ENCODE measurements at regions not wholly inside any gene's neighbourhood (a gene's known extent, or its start where the extent isn't known, plus 50 kb on each side); places are given as distances from the start of the nearest gene placed in this dataset.

DNA sequence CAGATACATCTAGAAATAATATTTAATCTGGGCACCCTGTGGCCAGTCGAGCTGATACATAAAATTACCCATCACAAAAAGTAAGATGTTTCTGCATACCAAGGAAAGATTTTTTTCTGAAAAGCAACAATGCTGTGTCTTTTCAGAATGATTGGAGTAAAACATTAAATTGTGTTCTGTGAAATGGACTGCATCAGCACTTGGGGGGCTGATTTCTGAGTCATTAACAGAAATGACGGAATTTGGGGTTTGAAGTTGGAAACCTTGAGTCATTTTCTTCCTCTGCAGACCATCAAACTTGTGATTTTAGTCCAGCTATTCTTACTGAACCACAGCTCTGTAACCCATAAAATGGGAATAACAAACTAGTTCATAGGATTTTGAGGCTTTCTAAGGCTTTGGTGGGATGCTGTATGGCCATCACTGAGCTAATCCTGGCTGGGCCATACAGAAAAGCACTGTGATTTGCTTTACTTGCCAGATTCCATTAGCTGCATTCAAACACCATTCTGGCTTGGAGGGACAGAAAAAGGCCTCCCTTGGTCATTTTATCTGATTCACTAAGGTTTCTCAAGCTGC lies 739.4 kb upstream of the IGFBP3 start:
- Histone ChIP-seq H3K4me3 (no peak overlapping the region), H3K4me1 (no peaks in the 10 kb centered on the region), H3K27ac (no peak overlapping the region), H3K36me3 (ENCODE audit: low read depth, missing control alignments) (no peaks in the 10 kb centered on the region), H3K27me3 (no peaks in the 10 kb centered on the region), H3K9me3 (no peaks in the 10 kb centered on the region)
- WGBS, 2 donors, result 86 to 93% methylated on average over 2 of the region's 2 CpGs
- DNase-seq, result no peak
- TF ChIP-seq POLR2A (IDR thresholded peaks at IDR 0.05) (no peak), CTCF (IDR thresholded peaks at IDR 0.05) (no peak)
- intact Hi-C loops (cut with DNase I; ENCODE audit: low total_unique reads), result no loop called here

- intact Hi-C loops (cut with DNase I; ENCODE audit: low total_unique reads), result no loop called here
- no peak overlapping the region for H3K4me3 ChIP-seq
- no peak for DNase-seq
Measured at GRCh38 chr7:46658281-46658680, 737.2 kb upstream of the IGFBP3 start.

DNA sequence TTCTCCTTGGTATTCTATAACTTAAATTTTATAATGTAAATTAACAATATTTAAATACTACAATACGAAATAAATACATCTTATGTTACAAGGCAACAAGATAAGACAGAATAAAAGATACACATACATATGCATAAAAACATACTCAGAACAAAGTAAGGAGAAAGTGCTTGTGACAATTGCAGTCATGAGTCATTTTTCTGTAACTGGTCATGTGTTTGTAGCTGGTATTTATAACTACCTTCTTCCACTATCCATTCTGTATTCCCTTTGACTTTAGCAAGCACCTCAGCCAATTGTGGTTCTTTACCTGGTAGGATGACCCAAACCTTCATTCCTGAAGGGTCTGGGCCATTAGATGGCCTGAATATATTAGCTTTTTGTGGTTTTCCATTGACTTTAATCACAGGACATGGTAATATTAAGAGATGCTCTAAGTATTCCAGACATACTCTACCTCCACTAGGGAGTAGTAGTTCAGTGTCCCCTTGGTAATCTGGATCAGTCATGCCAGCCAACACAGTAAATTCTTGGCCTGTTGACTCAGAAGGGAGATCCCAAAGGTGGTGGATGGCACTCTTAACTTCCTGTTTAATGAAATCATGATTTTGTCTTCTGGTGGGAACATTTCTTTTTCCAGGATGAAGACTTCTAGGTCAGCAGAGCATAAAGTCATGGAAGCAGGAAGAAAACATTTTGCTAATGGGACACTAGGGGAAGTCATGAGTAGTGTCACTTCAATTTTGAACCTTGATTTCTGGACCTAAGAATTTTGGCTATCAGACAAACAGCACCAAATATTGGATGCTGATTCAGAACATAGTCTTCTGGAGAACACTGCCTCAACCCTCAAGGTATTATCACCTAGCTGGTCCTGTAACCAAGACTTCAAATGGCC lies 733.7 kb upstream of the IGFBP3 start:
- Histone ChIP-seq H3K27ac (no peak overlapping the region), H3K36me3 (ENCODE audit: low read depth, missing control alignments) (no peaks in the 10 kb centered on the region), H3K9me3 (no peaks in the 10 kb centered on the region), H3K27me3 (no peaks in the 10 kb centered on the region), H3K4me3 (no peak overlapping the region), H3K4me1 (no peaks in the 10 kb centered on the region)
- intact Hi-C loops (cut with DNase I; ENCODE audit: low total_unique reads), result no loop called here
- DNase-seq, result no peak
- TF ChIP-seq CTCF (IDR thresholded peaks at IDR 0.05) (no peak), POLR2A (IDR thresholded peaks at IDR 0.05) (no peak)
- 89 to 96% methylated on average over 1 of the region's 1 CpG for WGBS, 2 donors

More at GRCh38 chr7:46658281-46658680, 737.2 kb upstream of the IGFBP3 start:
- H3K27ac ChIP-seq, result no peak overlapping the region
- no peaks in the 10 kb centered on the region for H3K4me1 ChIP-seq
- TF ChIP-seq POLR2A (IDR thresholded peaks at IDR 0.05), result no peak
- H3K36me3 ChIP-seq (ENCODE audit: low read depth, missing control alignments), result no peaks in the 10 kb centered on the region
- H3K9me3 ChIP-seq, result no peaks in the 10 kb centered on the region
- 89 to 96% methylated on average over 1 of the region's 1 CpG for WGBS, 2 donors
- H3K27me3 ChIP-seq, result no peaks in the 10 kb centered on the region

- Histone ChIP-seq H3K36me3 (ENCODE audit: low read depth, missing control alignments) (no peaks in the 10 kb centered on the region), H3K27me3 (no peaks in the 10 kb centered on the region), H3K4me1 (no peaks in the 10 kb centered on the region), H3K4me3 (no peak overlapping the region), H3K9me3 (no peaks in the 10 kb centered on the region), H3K27ac (no peak overlapping the region)
- 49 to 81% methylated on average over 2 of the region's 2 CpGs for WGBS, 2 donors
- no peak for DNase-seq
- intact Hi-C loops (cut with DNase I; ENCODE audit: low total_unique reads), result no loop called here
- TF ChIP-seq CTCF (IDR thresholded peaks at IDR 0.05), result no peak
- no peak for TF ChIP-seq POLR2A (IDR thresholded peaks at IDR 0.05)
Measured at GRCh38 chr7:46653848-46654247, 732.8 kb upstream of the IGFBP3 start.

GRCh38 chr7:46652317-46652716 lies 731.2 kb upstream of the IGFBP3 start:
- WGBS, 2 donors, result 82 to 94% methylated on average over 4 of the region's 4 CpGs
- H3K4me3 ChIP-seq, result no peak overlapping the region
- DNase-seq, result no peak
- no peaks in the 10 kb centered on the region for H3K4me1 ChIP-seq
- no peak for TF ChIP-seq POLR2A (IDR thresholded peaks at IDR 0.05)
- TF ChIP-seq CTCF (IDR thresholded peaks at IDR 0.05), result no peak
- no peaks in the 10 kb centered on the region for H3K27me3 ChIP-seq
- no peaks in the 10 kb centered on the region for H3K9me3 ChIP-seq
- no peak overlapping the region for H3K27ac ChIP-seq
- intact Hi-C loops (cut with DNase I; ENCODE audit: low total_unique reads), result no loop called here
- no peaks in the 10 kb centered on the region for H3K36me3 ChIP-seq (ENCODE audit: low read depth, missing control alignments)
